GM12878 (cell line): ENCODE measurements at regions not wholly inside any gene's neighbourhood (a gene's known extent, or its start where the extent isn't known, plus 50 kb on each side); places are given as distances from the start of the nearest gene placed in this dataset.

Experiments used
- ATAC-seq: fragments of 200-7000 bp; cut with Tn5 transposase; 3 replicates; pipeline ENCODE4 v1.9.1; 2020; ENCODE audit warnings: mild to moderate bottlenecking, moderate library complexity
- BruUV-seq: library from RNA; stranded (reverse); fragments of 400-500 nt; replicated peaks from 2 replicates; lab custom pipeline; 2021; lab: Mats Ljungman, UMichigan
- CTCF ChIA-PET: fragments of 300-600 bp; sonication (Branson Sonifier 250); formaldehyde crosslinking; extraction: SDS; loops from one replicate; lab custom pipeline; 2021; ENCODE audit warnings: inconsistent platforms; lab: Yijun Ruan, JAX
- POLR2A ChIA-PET: fragments of 350-600 bp; formaldehyde crosslinking; extraction: SDS; loops from one replicate; lab custom pipeline; 2021; ENCODE audit warnings: inconsistent platforms; lab: Charles Lee
- RAD21 ChIA-PET: fragments of 300-600 bp; sonication (Branson Sonifier 250); formaldehyde crosslinking; loops from one replicate; lab custom pipeline; 2023; ENCODE audit warnings: antibody characterized with exemption; ENCODE audit not compliant: unreplicated experiment; lab: Charles Lee
- SMC1A ChIA-PET: fragments of 300-600 bp; sonication (Branson Sonifier 250); formaldehyde crosslinking; loops from one replicate; lab custom pipeline; 2023; ENCODE audit not compliant: unreplicated experiment, uncharacterized antibody; lab: Charles Lee
- DNase-seq: peaks from one replicate; pipeline ENCODE4 v3.0.0-alpha.2; 2011; ENCODE audit warnings: low read depth, low spot score
- FAIRE-seq: peaks from 3 replicates; lab custom pipeline; 2011; peaks lifted over from hg19 to GRCh38; lab: Jason Lieb, UNC
- H2AFZ ChIP-seq: 2 replicates; pipeline ENCODE4 v1.6.0; 2011; ENCODE audit warnings: low read depth, low read length, control low read depth; ENCODE audit not compliant: control insufficient read depth
- H3K27ac ChIP-seq: 2 replicates; pipeline ENCODE4 v1.5.1; 2011; ENCODE audit warnings: control low read depth; ENCODE audit not compliant: control insufficient read depth, insufficient read depth
- H3K27me3 ChIP-seq, 2 experiments: replicated peaks in 1 of 2; 2 replicates each; pipeline versions ENCODE4 v1.6.0 to v1.6.1; 2011; ENCODE audit warnings: low read length in 1 of 2; ENCODE audit not compliant: control insufficient read depth in 2 of 2, insufficient read depth in 2 of 2
- H3K36me3 ChIP-seq, 2 experiments: 2 replicates each; pipeline ENCODE4 v1.5.1; 2011; ENCODE audit warnings: low read length in 1 of 2; ENCODE audit not compliant: control insufficient read depth in 2 of 2, insufficient read depth in 2 of 2
- H3K4me1 ChIP-seq: 2 replicates; pipeline ENCODE4 v1.6.1; 2011; ENCODE audit warnings: mild to moderate bottlenecking, low read length, moderate library complexity, mixed read lengths; ENCODE audit not compliant: control insufficient read depth, insufficient read depth
- H3K4me2 ChIP-seq: 2 replicates; pipeline ENCODE4 v1.6.0; 2011; ENCODE audit warnings: control low read depth; ENCODE audit not compliant: control insufficient read depth, insufficient read depth
- H3K4me3 ChIP-seq: fragments of 200-600 bp; sonication (generic); 2 replicates; pipeline ENCODE4 v1.5.1; 2016
- H3K79me2 ChIP-seq: 2 replicates; pipeline ENCODE4 v1.6.0; 2011; ENCODE audit warnings: low read length; ENCODE audit not compliant: control insufficient read depth, insufficient read depth
- H3K9ac ChIP-seq: 2 replicates; pipeline ENCODE4 v1.8.0; 2011; ENCODE audit warnings: low read length, control low read depth, mixed read lengths; ENCODE audit not compliant: control insufficient read depth, insufficient read depth
- H3K9me3 ChIP-seq: replicated peaks from 3 replicates; pipeline ENCODE4 v1.5.1; 2011; ENCODE audit warnings: mild to moderate bottlenecking, low read length; ENCODE audit not compliant: control insufficient read depth, insufficient read depth
- H4K20me1 ChIP-seq: 2 replicates; pipeline ENCODE4 v1.6.0; 2011; ENCODE audit not compliant: control insufficient read depth, insufficient read depth
- BACH1 ChIP-seq: fragments of 450-650 bp; IDR thresholded peaks from 2 replicates; pipeline ENCODE4 v1.6.1; 2017; ENCODE audit warnings: mild to moderate bottlenecking, borderline replicate concordance
- BRCA1 ChIP-seq: IDR thresholded peaks from 2 replicates; pipeline ENCODE4 v1.6.1; 2011; ENCODE audit warnings: low read depth, low read length, improper control_type of control experiment
- CBFB ChIP-seq: IDR thresholded peaks from 2 replicates; pipeline ENCODE4 v1.6.1; 2016; ENCODE audit warnings: antibody characterized with exemption, low read depth
- CREM ChIP-seq: IDR thresholded peaks from 2 replicates; pipeline ENCODE4 v1.6.1; 2014; ENCODE audit warnings: antibody characterized with exemption, low read depth
- FOXM1 ChIP-seq: IDR thresholded peaks from 2 replicates; pipeline ENCODE4 v1.6.1; 2012; ENCODE audit warnings: low read depth, mild to moderate bottlenecking, inconsistent platforms, low read length, moderate library complexity
- HSF1 ChIP-seq: fragments of 150-350 bp; IDR thresholded peaks from 2 replicates; pipeline ENCODE4 v1.6.1; 2014; ENCODE audit warnings: mild to moderate bottlenecking, low read depth, low read length
- MTA3 ChIP-seq: IDR thresholded peaks from 2 replicates; pipeline ENCODE4 v1.6.1; 2012; ENCODE audit warnings: low read length, inconsistent platforms, borderline replicate concordance
- NFYB ChIP-seq: IDR thresholded peaks from 2 replicates; pipeline ENCODE4 v1.6.1; 2011; ENCODE audit warnings: low read depth, mild to moderate bottlenecking, low read length, improper control_type of control experiment, moderate library complexity; ENCODE audit not compliant: insufficient read depth
- NR2C2 ChIP-seq: IDR thresholded peaks from 2 replicates; pipeline ENCODE4 v1.6.1; 2011; ENCODE audit warnings: borderline replicate concordance, low read depth; ENCODE audit not compliant: control insufficient read depth, insufficient read length
- PAX5 ChIP-seq: IDR thresholded peaks from 2 replicates; pipeline ENCODE4 v1.6.1; 2011; ENCODE audit warnings: low read depth, low read length, borderline replicate concordance
- RB1 ChIP-seq: fragments of 450-650 bp; formaldehyde crosslinking; IDR thresholded peaks from 2 replicates; pipeline ENCODE4 v1.6.1; 2017; ENCODE audit warnings: mild to moderate bottlenecking, borderline replicate concordance
- SKIL ChIP-seq: fragments of 450-650 bp; IDR thresholded peaks from 2 replicates; pipeline ENCODE4 v1.6.1; 2017; ENCODE audit warnings: mild to moderate bottlenecking, low read depth, inconsistent platforms; ENCODE audit not compliant: poor library complexity, severe bottlenecking
- SUPT20H ChIP-seq: IDR thresholded peaks from 2 replicates; pipeline ENCODE4 v1.6.1; 2011; ENCODE audit warnings: low read depth, mild to moderate bottlenecking, low read length, moderate library complexity, borderline replicate concordance; ENCODE audit not compliant: control insufficient read depth
- WRNIP1 ChIP-seq: IDR thresholded peaks from 2 replicates; pipeline ENCODE4 v1.6.1; 2011; ENCODE audit warnings: low read depth, low read length, improper control_type of control experiment, borderline replicate concordance
- ZNF217 ChIP-seq: fragments of 450-650 bp; IDR thresholded peaks from 2 replicates; pipeline ENCODE4 v1.6.1; 2017; ENCODE audit warnings: antibody characterized with exemption, mild to moderate bottlenecking
- WGBS: methylation state at CpG from one replicate; pipeline ENCODE4 v1.1.6; 2016; ENCODE audit warnings: low lambda C conversion rate; ENCODE audit not compliant: insufficient replicate concordance, insufficient coverage; ENCODE audit errors: missing lambda C conversion rate; 5-methylcytosine and 5-hydroxymethylcytosine counted together
- in situ Hi-C: fragments of 300-500 bp; cut with MboI; formaldehyde crosslinking; loops from 9 replicates; pipeline ENCODE4 v1.14.3; 2018; ENCODE audit warnings: mixed read lengths
- intact Hi-C: fragments of 100-400 bp; cut with micrococcal nuclease; formaldehyde crosslinking; loops from one replicate; pipeline ENCODE4 v1.14.2; 2022; ENCODE audit not compliant: unreplicated experiment

- no peaks in the 10 kb centered on the region for H3K36me3 ChIP-seq
- no peak overlapping the region for H2AFZ ChIP-seq
- no peak overlapping the region for H3K4me2 ChIP-seq
- H3K27ac ChIP-seq: no peak overlapping the region
- ChIA-PET SMC1A (no interaction called here), POLR2A (no interaction called here), CTCF (no interaction called here), RAD21 (no interaction called here)
- no peaks in the 10 kb centered on the region for H3K27me3 ChIP-seq
- no peak for DNase-seq
- WGBS: 0% methylated on average over 4 of the region's 4 CpGs
- no peaks in the 10 kb centered on the region for H3K9me3 ChIP-seq
- TF ChIP-seq CREM (no peak), HSF1 (no peak), NFYB (no peak), SUPT20H (no peak), RB1 (no peak), WRNIP1 (no peak), ZNF217 (no peak), PAX5 (no peak), MTA3 (no peak), CBFB (no peak), BRCA1 (no peak), FOXM1 (no peak), NR2C2 (no peak), BACH1 (no peak), SKIL (no peak)
- no peak for ATAC-seq
- no peak for FAIRE-seq
- no peak overlapping the region for H3K9ac ChIP-seq
- intact Hi-C loops (no loop called here), in situ Hi-C loops (no loop called here)
- no peaks in the 10 kb centered on the region for H3K4me1 ChIP-seq
- no peak overlapping the region for H3K4me3 ChIP-seq
- H3K79me2 ChIP-seq: no peaks in the 10 kb centered on the region
- BruUV-seq: no TSS peak
- H4K20me1 ChIP-seq: no peaks in the 10 kb centered on the region
Measured at GRCh38 chr13:89721216-89721615, 1626.3 kb upstream of the MIR17HG start.
